IMR-90 (cell line): ENCODE measurements at regions not wholly inside any gene's neighbourhood (a gene's known extent, or its start where the extent isn't known, plus 50 kb on each side); places are given as distances from the start of the nearest gene placed in this dataset.

Experiments
- ATAC-seq: fragments of 200-7000 bp; cut with Tn5 transposase; 2 replicates; pipeline ENCODE4 v1.9.1; 2020; ENCODE audit warnings: low read depth, mild to moderate bottlenecking, moderate library complexity
- BruUV-seq: library from RNA; stranded (reverse); fragments of 400-500 nt; replicated peaks from 2 replicates; lab custom pipeline; 2021; lab: Mats Ljungman, UMichigan
- CTCF ChIA-PET: fragments of 300-600 bp; formaldehyde crosslinking; extraction: SDS; loops from one replicate; lab custom pipeline; 2021; ENCODE audit warnings: antibody characterized with exemption; lab: Yijun Ruan, JAX
- POLR2A ChIA-PET: fragments of 300-600 bp; sonication (Branson Sonifier 250); formaldehyde crosslinking; loops from one replicate; lab custom pipeline; 2022; ENCODE audit warnings: antibody characterized with exemption; ENCODE audit not compliant: unreplicated experiment; lab: Charles Lee
- DNase-seq: peaks from one replicate; pipeline ENCODE4 v3.0.0; 2013
- H2AFZ ChIP-seq: replicated peaks from 2 replicates; pipeline ENCODE3; 2013; ENCODE audit warnings: low read length, mild to moderate bottlenecking; ENCODE audit not compliant: poor library complexity
- H2AK5ac ChIP-seq: 2 replicates; pipeline ENCODE4 v1.6.1; 2013; ENCODE audit warnings: low read depth, low read length, inconsistent platforms
- H2AK9ac ChIP-seq: replicated peaks from 2 replicates; pipeline ENCODE3; 2013; ENCODE audit warnings: mild to moderate bottlenecking, low read depth, low read length, moderate library complexity; ENCODE audit not compliant: poor library complexity
- H2BK120ac ChIP-seq: 2 replicates; pipeline ENCODE4 v1.6.1; 2013; ENCODE audit warnings: low read depth, low read length, inconsistent platforms
- H2BK15ac ChIP-seq: 3 replicates; pipeline ENCODE4 v1.6.1; 2013; ENCODE audit warnings: low read depth, low read length, inconsistent platforms
- H2BK20ac ChIP-seq: 2 replicates; pipeline ENCODE4 v1.6.1; 2013; ENCODE audit warnings: low read depth, mild to moderate bottlenecking, inconsistent platforms, low read length, moderate library complexity
- H2BK5ac ChIP-seq: 2 replicates; pipeline ENCODE4 v1.6.1; 2013; ENCODE audit warnings: mild to moderate bottlenecking, low read depth, low read length, inconsistent platforms; ENCODE audit not compliant: poor library complexity, severe bottlenecking
- H3K14ac ChIP-seq: replicated peaks from 2 replicates; pipeline ENCODE4 v1.6.1; 2013; ENCODE audit warnings: low read depth, low read length, inconsistent platforms
- H3K18ac ChIP-seq: 2 replicates; pipeline ENCODE4 v1.6.1; 2013; ENCODE audit warnings: low read depth, low read length, control low read depth
- H3K23ac ChIP-seq: 2 replicates; pipeline ENCODE4 v1.6.1; 2013; ENCODE audit warnings: low read depth, low read length, inconsistent platforms
- H3K27ac ChIP-seq: 2 replicates; pipeline ENCODE4 v1.5.1; 2013; ENCODE audit warnings: mild to moderate bottlenecking, control low read depth, low read length; ENCODE audit not compliant: insufficient read depth
- H3K27me3 ChIP-seq: 2 replicates; pipeline ENCODE4 v1.6.1; 2013; ENCODE audit warnings: low read length; ENCODE audit not compliant: control insufficient read depth, insufficient read depth
- H3K36me3 ChIP-seq: 2 replicates; pipeline ENCODE4 v1.6.1; 2013; ENCODE audit warnings: low read length, mixed read lengths; ENCODE audit not compliant: control insufficient read depth, insufficient read depth
- H3K4ac ChIP-seq: 2 replicates; pipeline ENCODE4 v1.6.1; 2013; ENCODE audit warnings: low read depth, low read length, inconsistent platforms
- H3K4me1 ChIP-seq: 2 replicates; pipeline ENCODE4 v1.6.1; 2013; ENCODE audit warnings: low read length, mixed read lengths; ENCODE audit not compliant: control insufficient read depth, insufficient read depth
- H3K4me2 ChIP-seq: 2 replicates; pipeline ENCODE4 v1.6.1; 2013; ENCODE audit warnings: low read depth, mild to moderate bottlenecking, control low read depth, low read length, moderate library complexity
- H3K4me3 ChIP-seq: 2 replicates; pipeline ENCODE4 v1.5.1; 2013; ENCODE audit warnings: low read depth, mild to moderate bottlenecking, control low read depth, low read length, moderate library complexity; ENCODE audit not compliant: insufficient read depth
- H3K56ac ChIP-seq: 2 replicates; pipeline ENCODE4 v1.6.1; 2013; ENCODE audit warnings: low read length, inconsistent platforms; ENCODE audit not compliant: insufficient read depth; ENCODE audit errors: extremely low read depth
- H3K79me1 ChIP-seq, 2 experiments: 2 replicates each; pipeline ENCODE4 v1.6.1; 2013; ENCODE audit warnings: low read length in 2 of 2, inconsistent platforms in 1 of 2, low read depth in 1 of 2
- H3K9ac ChIP-seq: 2 replicates; pipeline ENCODE4 v1.6.1; 2013; ENCODE audit warnings: low read depth, low read length, control low read depth
- H3K9me1 ChIP-seq: 2 replicates; pipeline ENCODE4 v1.6.1; 2013; ENCODE audit warnings: low read length, inconsistent platforms; ENCODE audit not compliant: insufficient read depth
- H3K9me3 ChIP-seq: 2 replicates; pipeline ENCODE4 v1.6.1; 2013; ENCODE audit warnings: low read length; ENCODE audit not compliant: control insufficient read depth, insufficient read depth
- H4K20me1 ChIP-seq: 2 replicates; pipeline ENCODE4 v1.6.1; 2013; ENCODE audit warnings: low read length, inconsistent platforms; ENCODE audit not compliant: insufficient read depth
- H4K5ac ChIP-seq: 2 replicates; pipeline ENCODE4 v1.6.1; 2013; ENCODE audit warnings: mild to moderate bottlenecking, low read depth, low read length, control low read depth
- H4K8ac ChIP-seq, 2 experiments: 2 replicates each; pipeline ENCODE4 v1.6.1; 2013; ENCODE audit warnings: low read depth in 2 of 2, low read length in 2 of 2, control low read depth in 1 of 2, inconsistent platforms in 1 of 2
- H4K91ac ChIP-seq: 2 replicates; pipeline ENCODE4 v1.6.1; 2013; ENCODE audit warnings: low read depth, low read length, inconsistent platforms; ENCODE audit not compliant: insufficient read depth
- BHLHE40 ChIP-seq: fragments of 150-350 bp; IDR thresholded peaks from 2 replicates; pipeline ENCODE4 v1.6.1; 2016; ENCODE audit warnings: mild to moderate bottlenecking, low read depth, low read length
- CHD1 ChIP-seq: IDR thresholded peaks from 2 replicates; pipeline ENCODE4 v1.6.1; 2012; ENCODE audit warnings: low read depth, low read length, improper control_type of control experiment
- CTCF ChIP-seq: conservative IDR thresholded peaks from 2 replicates; pipeline ENCODE4 v1.5.1; 2012; ENCODE audit warnings: mild to moderate bottlenecking, low read depth, low read length, improper control_type of control experiment
- FOS ChIP-seq: fragments of 150-350 bp; IDR thresholded peaks from 2 replicates; pipeline ENCODE4 v1.6.1; 2016; ENCODE audit warnings: low read depth, low read length
- MAFK ChIP-seq: IDR thresholded peaks from 2 replicates; pipeline ENCODE4 v1.6.1; 2012; ENCODE audit warnings: low read depth, low read length, improper control_type of control experiment
- MXI1 ChIP-seq: IDR thresholded peaks from 2 replicates; pipeline ENCODE4 v1.6.1; 2012; ENCODE audit warnings: low read depth, mild to moderate bottlenecking, low read length, moderate library complexity, borderline replicate concordance
- NFE2L2 ChIP-seq: fragments of 150-350 bp; IDR thresholded peaks from 2 replicates; pipeline ENCODE4 v1.6.1; 2016; ENCODE audit warnings: low read depth, mild to moderate bottlenecking, low read length
- POLR2A ChIP-seq: IDR thresholded peaks from 2 replicates; pipeline ENCODE4 v1.6.1; 2012; ENCODE audit warnings: mild to moderate bottlenecking, low read depth, low read length
- RAD21 ChIP-seq: IDR thresholded peaks from 2 replicates; pipeline ENCODE4 v1.6.1; 2012; ENCODE audit warnings: low read length, improper control_type of control experiment
- RCOR1 ChIP-seq: IDR thresholded peaks from 2 replicates; pipeline ENCODE4 v1.6.1; 2012; ENCODE audit warnings: mild to moderate bottlenecking, low read length, improper control_type of control experiment; ENCODE audit not compliant: insufficient replicate concordance
- RFX5 ChIP-seq: IDR thresholded peaks from 2 replicates; pipeline ENCODE4 v1.8.0; 2012; ENCODE audit warnings: low read depth, mild to moderate bottlenecking, low read length, moderate library complexity
- SMC3 ChIP-seq: fragments of 150-350 bp; IDR thresholded peaks from 2 replicates; pipeline ENCODE4 v1.6.1; 2016; ENCODE audit warnings: low read depth, mild to moderate bottlenecking, antibody characterized with exemption, low read length, moderate library complexity
- WGBS, 2 experiments: methylation state at CpG; one replicate each; pipeline versions ENCODE4 v1.1.5 to v1.1.7; 2013; ENCODE audit warnings: missing lambda C conversion rate in 2 of 2; ENCODE audit not compliant: insufficient read length in 1 of 2; ENCODE audit errors: extremely low coverage in 2 of 2; 5-methylcytosine and 5-hydroxymethylcytosine counted together
- dilution Hi-C: fragments of 300-500 bp; cut with HindIII; formaldehyde crosslinking; loops from one replicate; pipeline ENCODE4 v1.14.3; 2018; ENCODE audit warnings: low sequenced_read_pairs; ENCODE audit not compliant: unreplicated experiment
- in situ Hi-C: fragments of 300-500 bp; cut with MboI; formaldehyde crosslinking; loops from 3 replicates; pipeline ENCODE4 v1.14.3; 2019; ENCODE audit warnings: low sequenced_read_pairs, inconsistent platforms, mixed read lengths
- intact Hi-C: fragments of 100-400 bp; cut with micrococcal nuclease; formaldehyde crosslinking; loops from 2 replicates; pipeline ENCODE4 v1.10.0; 2022
- TF ChIP-seq, protein P1 (sequence below): fragments of 150-350 bp; IDR thresholded peaks from 2 replicates; pipeline ENCODE4 v1.6.1; 2017; ENCODE audit warnings: mild to moderate bottlenecking, antibody characterized with exemption, low read length, low read depth

DNA sequence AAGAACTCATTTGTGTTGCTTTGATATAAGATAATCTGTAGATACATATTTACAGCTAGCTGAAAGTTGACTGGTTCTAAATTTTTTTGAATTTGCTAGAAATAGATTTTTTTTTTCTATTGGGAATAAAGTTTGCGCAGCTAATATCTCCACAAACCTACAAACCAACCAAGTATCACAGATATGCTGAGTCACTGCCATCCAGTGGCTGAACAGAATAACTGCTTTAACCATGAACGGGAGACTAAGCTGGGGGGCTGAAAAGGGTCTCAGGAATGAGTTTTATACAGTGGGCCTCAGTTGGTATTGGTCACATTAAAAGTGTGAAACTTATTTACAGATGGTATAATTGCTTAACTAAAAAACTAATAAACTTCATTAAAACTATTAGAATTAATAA, 326.7 kb upstream of the CNR1 start:
- H2AK9ac ChIP-seq = no peak overlapping the region
- no peak overlapping the region for H3K4ac ChIP-seq
- H3K9ac ChIP-seq = no peak overlapping the region
- H4K20me1 ChIP-seq = no peaks in the 10 kb centered on the region
- dilution Hi-C loops = no loop called here
- WGBS, 2 experiments = no CpG with 5 or more reads among the region's 2 CpGs
- H3K18ac ChIP-seq = no peak overlapping the region
- no peak overlapping the region for H2BK5ac ChIP-seq
- no peak overlapping the region for H3K56ac ChIP-seq
- no peak overlapping the region for H3K27ac ChIP-seq
- TF ChIP-seq RAD21 = peak; percentile 32; the same call in 1 of the 2 replicates
- no peak for TF ChIP-seq MXI1
- TF ChIP-seq RCOR1 = no peak
- no peak for TF ChIP-seq POLR2A
- no peak for TF ChIP-seq FOS
- TF ChIP-seq RFX5 = no peak
- TF ChIP-seq SMC3 = peak; percentile 34
- TF ChIP-seq, protein P1, sequence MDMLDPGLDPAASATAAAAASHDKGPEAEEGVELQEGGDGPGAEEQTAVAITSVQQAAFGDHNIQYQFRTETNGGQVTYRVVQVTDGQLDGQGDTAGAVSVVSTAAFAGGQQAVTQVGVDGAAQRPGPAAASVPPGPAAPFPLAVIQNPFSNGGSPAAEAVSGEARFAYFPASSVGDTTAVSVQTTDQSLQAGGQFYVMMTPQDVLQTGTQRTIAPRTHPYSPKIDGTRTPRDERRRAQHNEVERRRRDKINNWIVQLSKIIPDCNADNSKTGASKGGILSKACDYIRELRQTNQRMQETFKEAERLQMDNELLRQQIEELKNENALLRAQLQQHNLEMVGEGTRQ = no peak
- TF ChIP-seq NFE2L2 = peak; percentile 97
- no peak for TF ChIP-seq CHD1
- TF ChIP-seq MAFK = peak; percentile 24; the same call in 1 of the 2 replicates
- TF ChIP-seq BHLHE40 = no peak
- peak; percentile 36 for TF ChIP-seq CTCF
- no peaks in the 10 kb centered on the region for H3K9me3 ChIP-seq
- CTCF ChIA-PET = interaction anchor here (0.6 to 1.3 kb wide), 5 partner anchors 11 to 1100 kb away, joined by 3 read pairs; no protein-coding TSS in a partner anchor
- H3K36me3 ChIP-seq = no peaks in the 10 kb centered on the region
- H3K27me3 ChIP-seq = no peaks in the 10 kb centered on the region
- H2BK20ac ChIP-seq = no peak overlapping the region
- POLR2A ChIA-PET = no interaction called here
- no peak overlapping the region for H2BK15ac ChIP-seq
- DNase-seq = peak; percentile 28
- peak; percentile 44; the same call in 1 of the 2 replicates for ATAC-seq
- H3K4me2 ChIP-seq = no peak overlapping the region
- in situ Hi-C loops = no loop called here
- no peak overlapping the region for H2AFZ ChIP-seq
- intact Hi-C loops = loop anchor here (2.0 to 10.0 kb wide), 3 partner anchors 374 to 1098 kb away; no protein-coding TSS in a partner anchor
- no peak overlapping the region for H4K91ac ChIP-seq
- no peak overlapping the region for H4K5ac ChIP-seq
- H3K79me1 ChIP-seq = no peaks in the 10 kb centered on the region
- no peak overlapping the region for H3K14ac ChIP-seq
- no peak overlapping the region for H2AK5ac ChIP-seq
- no peak overlapping the region for H3K23ac ChIP-seq
- no peak overlapping the region for H4K8ac ChIP-seq
- H3K4me3 ChIP-seq = no peak overlapping the region
- no peaks in the 10 kb centered on the region for H3K4me1 ChIP-seq
- no peaks in the 10 kb centered on the region for H3K9me1 ChIP-seq
- no peak overlapping the region for H2BK120ac ChIP-seq
- no TSS peak for BruUV-seq
